ENCODE measurements at regions not wholly inside any gene's neighbourhood (a gene's known extent, or its start where the extent isn't known, plus 50 kb on each side); places are given as distances from the start of the nearest gene placed in this dataset.

- TF ChIP-seq CHD2 (IDR thresholded peaks at IDR 0.05; ENCODE audit: low read length, partially characterized antibody) (no peak), POLR2A (IDR thresholded peaks at IDR 0.05; ENCODE audit: low read length) (no peak), HEYL (CRISPR knock-in tag; IDR thresholded peaks at IDR 0.05) (no peak)
Observed at GRCh38 chr19:28065026-28065425, 1147.9 kb downstream of the UQCRFS1 start.

Measured in A549 (cell line).